ENCODE measurements at regions not wholly inside any gene's neighbourhood (a gene's known extent, or its start where the extent isn't known, plus 50 kb on each side); places are given as distances from the start of the nearest gene placed in this dataset.
"Not testable (repeated sequence)": the region's sequence is repeated elsewhere in the genome, so short reads cannot be mapped to it uniquely, and the experiment has no call there.

DNA sequence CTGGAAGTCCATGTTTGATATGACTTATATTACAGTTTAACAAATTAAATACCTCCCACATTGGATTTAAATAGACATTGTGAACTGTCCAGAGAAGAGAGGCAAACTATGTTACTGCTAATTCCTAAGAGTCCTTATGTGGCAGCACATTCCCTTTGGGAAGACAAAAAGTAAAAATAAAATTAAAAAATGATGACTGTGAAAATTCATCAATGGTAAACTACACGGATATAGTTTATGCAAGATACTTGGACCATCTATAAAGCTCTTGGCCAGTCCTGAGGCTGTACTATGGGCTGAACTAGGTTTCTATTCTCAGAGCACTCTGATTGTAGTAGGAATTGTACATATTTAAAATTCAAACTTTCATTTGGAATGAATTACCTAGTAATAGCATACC, 206.4 kb downstream of the LRRK2 start:
- DNase-seq: no peak

DNA sequence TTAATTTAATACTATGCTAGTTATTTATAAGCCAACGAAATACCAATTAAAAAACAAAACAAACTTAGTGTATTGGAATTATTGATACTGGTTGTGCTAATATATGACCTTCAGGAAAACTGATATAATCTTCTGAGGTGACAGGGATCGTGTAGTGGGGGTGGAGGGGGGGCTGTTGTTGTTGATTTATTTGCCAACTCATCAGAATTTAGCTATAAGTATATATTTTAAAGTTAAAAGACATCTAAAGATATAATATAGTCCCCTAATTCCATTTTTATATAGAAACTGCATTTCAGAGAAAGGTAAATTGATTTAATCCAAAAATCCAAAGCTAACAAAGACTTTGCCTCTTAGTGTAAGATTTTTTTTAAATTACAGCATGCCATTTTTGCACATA, 210.5 kb downstream of the LRRK2 start:
- no peak for DNase-seq

DNA sequence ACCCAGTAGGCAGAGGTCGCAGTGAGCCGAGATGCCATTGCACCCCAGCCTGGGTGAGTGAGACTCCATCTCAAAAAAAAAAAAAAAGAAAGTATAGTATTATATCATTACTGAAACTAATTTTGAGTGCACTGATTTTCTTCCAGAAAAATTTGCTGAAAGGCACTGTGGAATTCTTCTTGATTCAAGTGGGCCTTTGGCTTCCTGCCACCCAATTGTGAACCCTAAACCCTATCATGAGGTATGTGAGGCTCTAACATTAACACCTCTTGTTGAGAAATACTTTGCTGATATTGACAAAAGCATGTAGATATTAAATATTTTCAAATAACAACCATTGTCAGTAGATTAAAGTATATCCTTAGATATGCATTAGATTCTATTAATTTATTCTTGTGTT, 211.2 kb downstream of the LRRK2 start:
- DNase-seq: no peak

DNA sequence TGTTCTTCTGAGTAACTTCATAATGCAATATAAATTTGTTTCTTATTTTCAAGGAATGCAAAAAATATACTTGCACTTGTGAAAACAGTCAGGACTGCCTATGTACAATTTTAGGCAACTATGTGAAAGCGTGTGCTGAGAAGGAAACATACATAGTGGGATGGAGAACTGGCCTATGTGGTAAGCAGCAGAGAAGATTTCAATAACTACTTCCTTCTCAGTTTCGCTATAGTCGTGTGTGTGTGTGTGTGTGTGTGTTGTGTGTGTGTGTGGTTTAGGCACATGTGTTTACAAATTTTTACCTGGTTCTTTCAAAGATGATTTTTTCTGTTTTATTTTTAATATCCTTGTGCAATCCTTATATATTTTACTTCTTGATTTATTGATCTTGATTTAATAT, 211.8 kb downstream of the LRRK2 start:
- no peak for DNase-seq

DNA sequence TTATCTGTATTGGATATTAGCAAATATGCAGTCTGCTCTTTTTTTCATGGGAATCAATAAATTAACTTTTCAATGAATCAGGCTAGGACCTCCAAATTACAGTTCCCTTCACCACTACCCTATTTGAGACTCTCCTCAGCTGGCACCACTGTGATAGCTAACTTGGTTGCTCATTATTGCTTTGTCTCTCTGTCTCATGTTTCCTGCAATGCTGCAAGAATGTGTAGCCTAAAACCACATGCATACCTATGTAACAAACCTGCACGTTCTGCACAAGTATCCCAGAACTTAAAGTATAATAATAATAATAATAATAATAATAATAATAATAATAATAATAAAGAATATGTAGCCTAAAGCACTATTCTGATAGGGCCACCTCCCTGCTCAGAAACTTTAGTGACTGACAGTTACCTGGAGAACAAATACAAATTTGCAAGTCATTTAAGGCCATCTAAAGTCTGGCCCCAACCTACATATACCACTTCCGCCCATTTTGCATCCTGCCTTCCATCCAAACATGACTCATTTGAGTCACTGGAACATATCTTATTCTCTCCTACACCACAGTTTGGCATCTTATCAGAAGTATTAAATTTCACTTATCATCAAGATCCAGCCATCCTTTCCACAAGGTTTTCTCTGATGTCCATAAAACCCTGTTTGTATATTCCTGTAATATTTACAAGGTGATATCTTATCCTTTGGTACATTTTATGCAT, 215.1 kb downstream of the LRRK2 start:
- no peak for DNase-seq

DNA sequence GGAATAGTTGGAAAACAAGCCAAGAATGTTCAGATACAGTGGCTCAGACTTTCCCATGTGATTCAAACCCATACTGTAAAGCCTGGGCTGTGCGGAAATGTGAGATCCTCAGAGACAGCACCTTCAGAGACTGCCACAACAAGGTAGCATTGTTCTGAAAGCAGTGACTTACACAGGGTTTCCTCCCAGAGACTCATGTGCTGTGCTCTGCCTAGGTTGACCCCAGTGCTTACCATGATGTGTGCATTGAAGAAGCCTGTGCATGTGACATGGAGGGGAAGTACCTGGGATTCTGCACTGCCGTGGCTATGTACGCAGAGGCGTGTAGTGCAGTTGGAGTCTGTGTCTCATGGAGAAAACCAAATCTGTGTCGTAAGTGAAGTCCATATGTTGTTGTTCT, 219.4 kb downstream of the LRRK2 start:
- no peak for DNase-seq

DNA sequence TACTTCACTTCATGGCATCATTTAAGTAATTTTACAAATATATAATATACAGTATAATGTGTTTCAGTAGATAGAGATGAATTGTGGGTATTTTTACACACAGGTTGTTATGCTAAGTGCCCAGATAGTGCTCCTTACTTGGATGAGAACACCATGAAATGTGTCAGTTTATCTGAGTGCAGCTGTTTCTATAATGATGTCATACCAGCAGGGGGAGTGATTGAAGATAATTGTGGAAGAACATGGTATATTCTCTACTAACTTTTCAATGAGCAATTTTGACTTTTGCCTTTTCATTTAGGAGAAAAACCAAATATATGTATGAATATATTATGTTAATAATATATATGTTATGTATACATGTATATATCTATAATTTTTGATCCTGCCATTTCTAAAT, 221.6 kb downstream of the LRRK2 start:
- no peak for DNase-seq

DNA sequence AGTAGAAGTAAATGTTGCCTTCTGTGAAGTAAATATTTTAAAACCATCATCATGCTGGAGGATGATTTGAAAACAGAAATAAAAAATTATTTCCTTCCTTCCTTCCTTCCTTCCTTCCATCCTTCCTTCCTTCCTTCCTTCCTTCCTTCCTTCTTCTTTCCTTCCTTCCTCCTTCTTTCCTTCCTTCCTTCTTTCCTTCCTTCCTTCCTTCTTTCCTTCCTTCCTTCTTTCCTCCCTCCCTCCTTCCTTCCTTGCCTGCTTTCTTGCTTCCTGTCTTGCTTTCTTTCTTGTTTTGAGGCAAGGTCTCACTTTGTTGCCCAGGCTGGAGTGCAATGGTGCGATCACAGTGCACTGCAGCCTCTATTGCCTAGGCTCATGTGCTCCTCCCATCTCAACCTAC, 223.7 kb downstream of the LRRK2 start:
- not testable (repeated sequence) for DNase-seq

DNA sequence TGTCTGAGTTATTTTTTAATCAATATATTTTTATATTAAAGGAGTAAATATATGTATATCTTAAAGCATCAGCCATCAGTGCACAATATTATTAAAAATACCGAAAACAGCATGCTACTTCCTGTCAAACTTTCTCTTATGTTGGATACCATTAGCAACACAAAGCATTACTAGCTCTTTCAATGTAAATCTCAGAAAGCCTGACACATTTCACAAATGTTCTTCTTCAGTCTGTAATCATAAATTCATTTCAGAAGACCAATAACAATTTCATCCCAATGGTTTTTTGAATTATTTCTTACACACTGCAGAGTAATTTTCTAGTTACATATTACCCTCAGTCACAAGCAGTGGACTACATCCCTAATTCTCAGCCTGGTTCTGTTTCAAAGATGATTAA, 226.9 kb downstream of the LRRK2 start:
- DNase-seq: no peak

DNA sequence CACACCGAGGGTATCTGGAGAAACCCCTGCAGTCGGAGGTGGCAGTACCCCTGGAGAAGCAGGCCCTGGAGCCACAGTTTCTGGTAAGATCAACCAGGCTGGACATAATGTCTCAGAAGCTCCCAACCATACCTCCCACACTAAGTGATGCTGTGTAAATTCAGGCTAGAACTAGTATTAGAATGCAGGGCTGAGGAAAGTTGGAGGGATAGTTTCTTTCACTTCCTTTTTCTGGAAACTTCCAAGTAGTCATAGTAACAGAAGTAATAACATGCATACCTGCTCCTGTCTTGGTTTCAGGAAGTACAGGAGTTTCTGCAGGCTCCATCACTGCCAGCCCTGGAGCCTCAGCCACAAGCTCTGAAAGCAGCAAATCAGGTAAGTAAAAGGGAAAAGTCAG, 228.1 kb upstream of the CNTN1 start:
- no peak for DNase-seq

DNA sequence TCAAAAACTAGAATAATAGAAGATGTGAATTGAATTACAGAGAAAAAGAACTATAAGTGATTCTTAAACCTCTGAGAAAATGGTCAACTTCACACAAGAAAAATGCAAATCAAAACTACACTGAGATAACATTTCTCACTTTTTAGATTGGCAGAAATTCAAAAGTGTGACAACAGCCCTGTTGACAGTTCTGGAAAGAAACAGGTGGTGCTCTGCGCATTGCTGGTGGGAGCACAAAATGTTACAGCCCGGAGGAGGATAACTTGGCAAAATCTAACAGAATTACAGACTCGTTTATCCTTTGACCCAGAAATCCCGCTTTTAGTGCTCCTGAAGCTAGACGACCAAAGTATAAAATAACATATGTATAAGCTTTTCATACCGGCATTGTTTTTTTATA, 222.5 kb upstream of the CNTN1 start:
- no peak for DNase-seq

DNA sequence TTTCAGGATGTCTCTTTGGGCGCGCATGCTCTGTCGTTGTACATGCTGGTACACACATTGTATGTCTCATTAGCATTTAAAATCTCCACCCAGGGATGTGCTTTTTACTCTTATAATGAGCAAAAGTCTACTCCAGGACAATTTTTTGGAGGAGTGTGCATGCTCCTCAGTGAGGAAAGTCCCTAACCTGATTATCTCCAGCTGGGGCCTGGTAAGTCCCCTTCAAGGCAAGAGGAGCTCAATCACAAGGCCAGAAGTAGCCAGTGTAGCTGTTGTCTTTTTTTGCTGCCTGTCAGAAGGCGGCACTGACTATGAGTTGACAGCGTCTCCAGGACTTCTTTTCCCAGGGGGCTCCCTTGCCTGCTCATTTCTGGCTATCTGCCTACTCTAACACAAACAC, 218.3 kb upstream of the CNTN1 start:
- no peak for DNase-seq

DNA sequence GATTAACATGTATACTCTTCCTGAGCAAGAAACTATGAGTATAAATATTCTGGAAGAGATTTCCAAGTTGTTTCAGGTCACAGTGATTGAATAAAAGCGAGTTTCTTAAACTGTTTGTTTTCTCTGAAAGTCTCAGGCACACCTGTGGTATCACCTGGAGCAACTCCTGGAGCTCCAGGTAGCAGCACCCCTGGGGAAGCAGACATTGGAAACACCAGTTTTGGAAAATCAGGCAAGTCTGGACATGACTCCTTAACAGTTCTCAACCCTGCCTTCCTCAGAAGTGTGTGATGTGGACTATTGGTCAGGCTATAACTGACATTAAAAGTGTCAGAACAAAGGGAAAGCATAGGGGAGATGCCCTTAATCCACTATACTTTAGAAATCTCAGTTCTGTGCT, 217.6 kb upstream of the CNTN1 start:
- DNase-seq: no peak

DNA sequence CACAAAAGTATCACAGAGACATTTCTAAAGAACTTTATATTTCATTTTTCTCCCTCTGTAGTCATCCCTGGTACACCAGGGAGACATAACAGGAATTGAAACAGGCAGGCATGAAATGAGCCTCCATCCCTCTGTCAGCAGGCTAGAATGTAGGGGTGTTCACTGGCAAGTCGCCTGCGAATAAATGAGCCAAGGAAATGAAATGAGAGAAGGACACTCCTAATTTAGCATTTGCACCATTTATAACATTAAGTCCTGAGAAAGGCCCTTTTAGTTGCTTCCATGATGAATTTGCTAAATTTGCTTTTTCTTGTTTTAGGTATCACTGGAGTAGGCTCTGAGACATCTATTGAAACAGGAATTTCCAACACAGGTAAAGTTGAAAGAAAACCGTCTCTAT, 192.4 kb upstream of the CNTN1 start:
- DNase-seq: no peak

DNA sequence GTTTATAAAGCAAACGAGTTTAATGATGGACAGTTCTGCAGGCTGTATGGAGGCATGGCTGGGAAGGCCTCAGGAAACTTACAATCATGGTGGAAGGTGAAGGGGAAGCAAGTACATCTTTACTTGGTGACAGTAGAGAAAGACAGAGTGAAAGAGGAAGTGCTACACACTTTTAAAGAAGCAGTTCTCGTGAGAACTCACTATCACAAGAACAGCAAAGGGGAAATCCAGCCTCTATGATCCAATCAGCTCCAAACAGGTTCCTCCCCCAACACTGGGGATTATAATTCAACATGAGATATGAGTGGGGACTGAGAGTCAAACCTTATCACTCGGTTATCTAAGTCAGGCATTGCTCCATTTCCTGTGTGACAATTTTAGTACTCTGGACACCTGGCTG, 189.9 kb upstream of the CNTN1 start:
- no peak for DNase-seq

DNA sequence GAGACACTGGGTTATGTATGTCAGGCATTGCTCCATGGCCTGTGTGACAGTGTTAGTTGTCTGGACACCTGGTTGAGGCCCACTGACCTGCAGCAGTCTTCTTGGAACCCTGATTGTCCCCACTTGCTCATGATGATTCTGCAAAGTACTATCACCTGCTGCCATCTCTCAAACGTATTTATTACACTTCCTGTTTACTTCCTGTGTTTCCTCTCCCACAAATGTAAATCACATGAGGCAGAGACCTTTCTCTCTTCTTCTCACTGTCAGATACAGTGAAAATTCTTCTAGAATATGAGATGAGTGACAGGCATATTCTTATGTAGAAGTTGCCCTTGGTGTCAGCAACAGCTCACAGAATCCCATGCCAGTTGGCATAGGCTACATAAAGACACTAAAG, 186.9 kb upstream of the CNTN1 start:
- no peak for DNase-seq

DNA sequence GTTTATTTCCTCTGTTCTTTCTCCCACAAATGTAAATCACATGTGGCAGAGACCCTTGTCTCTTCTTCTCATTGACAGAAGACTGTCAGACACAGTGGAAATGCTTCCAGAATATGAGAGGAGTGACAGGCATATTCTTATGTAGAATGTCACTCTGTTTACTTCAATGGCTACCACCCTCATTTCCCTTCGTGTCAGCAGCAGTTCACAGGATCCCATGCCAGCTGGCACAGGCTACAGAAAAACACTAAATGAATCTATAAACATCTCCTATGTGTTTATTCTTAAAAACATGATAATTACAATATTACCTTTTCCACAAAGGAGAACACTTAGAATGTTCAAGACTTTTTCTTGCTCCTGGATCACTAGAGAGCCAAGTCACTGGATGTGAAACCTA, 183.8 kb upstream of the CNTN1 start:
- no peak for DNase-seq

DNA sequence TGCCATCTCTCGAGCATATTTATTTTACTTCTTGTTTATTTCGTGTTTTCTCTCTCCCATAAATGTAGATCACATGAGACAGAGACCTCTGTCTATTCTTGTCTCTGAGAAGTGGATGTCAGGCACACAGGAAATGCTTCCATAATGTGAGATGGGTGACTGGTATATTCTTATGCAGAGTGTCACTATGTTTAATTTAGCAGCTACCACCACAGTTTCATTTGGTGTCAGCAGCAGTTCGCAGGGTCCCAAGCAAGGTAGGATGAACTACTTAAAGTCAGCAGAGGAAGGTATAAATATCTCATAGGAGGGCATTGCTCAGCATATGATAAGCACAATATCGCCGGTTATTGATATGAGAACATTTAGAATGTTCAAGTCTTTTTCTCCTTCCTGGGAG, 180.9 kb upstream of the CNTN1 start:
- no peak for DNase-seq

DNA sequence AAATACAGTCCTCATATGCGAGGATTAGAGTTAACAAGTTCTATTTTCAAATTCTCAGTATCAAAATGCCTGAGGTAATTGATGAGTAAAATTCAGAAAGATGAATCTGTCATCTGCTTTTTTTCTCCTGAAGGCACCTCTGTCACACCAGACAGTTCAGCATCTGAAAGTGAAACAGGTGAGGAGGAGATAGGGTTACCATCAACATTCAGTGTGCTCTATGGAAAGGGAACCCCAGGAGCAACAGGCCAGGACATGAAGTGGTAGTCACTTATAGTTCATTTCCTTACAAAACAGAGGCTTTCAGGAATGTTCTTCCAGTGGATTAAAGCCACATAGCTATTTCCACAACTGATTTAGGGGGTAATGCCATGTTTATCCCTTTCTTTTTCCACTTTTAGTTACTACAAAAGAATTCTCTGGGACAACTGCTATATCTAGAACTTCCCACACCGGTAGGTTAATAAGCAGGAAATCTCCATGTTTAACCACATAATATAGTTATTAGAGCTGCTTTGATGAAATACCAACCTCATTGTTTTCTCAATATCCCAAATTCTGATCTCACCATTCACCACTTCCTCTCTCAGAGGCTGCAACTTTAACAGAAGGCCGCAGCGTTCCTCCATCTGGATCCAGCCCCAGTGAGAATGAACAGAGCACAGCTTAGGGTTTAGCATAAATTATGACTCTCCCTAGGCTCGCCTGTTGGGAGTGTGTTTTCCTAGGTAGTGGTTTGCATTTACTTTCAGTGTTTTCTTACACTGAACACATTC, 177.0 kb upstream of the CNTN1 start:
- DNase-seq: no peak

DNA sequence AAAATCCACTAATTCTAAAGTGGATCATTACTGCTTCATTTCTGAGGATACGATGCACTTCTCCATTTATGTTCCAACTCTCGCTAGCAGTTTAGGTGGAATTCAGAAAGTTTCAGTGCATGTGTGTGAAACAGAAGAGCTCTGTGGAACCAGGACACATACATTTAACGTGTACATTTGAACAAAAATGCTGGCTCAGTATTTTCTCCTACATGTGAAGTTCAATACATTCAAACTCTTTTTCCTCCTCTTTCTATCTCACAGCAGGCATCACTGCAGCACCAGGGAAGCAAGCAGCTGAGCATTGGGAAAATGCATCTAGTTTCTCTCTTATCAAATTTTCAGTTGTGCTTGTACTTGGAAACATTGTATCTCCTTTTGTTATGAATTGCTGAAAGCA, 169.4 kb upstream of the CNTN1 start:
- DNase-seq: no peak

DNA sequence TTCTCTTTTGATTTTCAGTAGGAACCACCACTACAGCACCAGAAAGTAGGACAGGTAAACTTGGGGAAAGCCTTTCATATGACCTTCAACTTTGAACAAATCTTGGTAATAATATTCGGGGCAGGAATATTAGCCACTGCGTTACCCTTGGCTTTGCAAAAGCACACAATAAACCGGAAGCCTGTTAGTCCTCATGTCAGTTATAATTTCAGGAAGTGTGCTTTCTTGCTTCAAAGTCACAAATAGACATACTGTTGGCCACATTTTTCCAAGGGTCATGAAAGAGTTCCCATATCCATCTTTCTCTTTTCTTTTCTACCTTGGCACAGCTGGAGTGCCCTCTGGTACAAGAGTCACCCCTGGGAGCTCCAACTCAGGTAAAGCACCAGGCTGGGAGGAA, 167.2 kb upstream of the CNTN1 start:
- DNase-seq: no peak

DNA sequence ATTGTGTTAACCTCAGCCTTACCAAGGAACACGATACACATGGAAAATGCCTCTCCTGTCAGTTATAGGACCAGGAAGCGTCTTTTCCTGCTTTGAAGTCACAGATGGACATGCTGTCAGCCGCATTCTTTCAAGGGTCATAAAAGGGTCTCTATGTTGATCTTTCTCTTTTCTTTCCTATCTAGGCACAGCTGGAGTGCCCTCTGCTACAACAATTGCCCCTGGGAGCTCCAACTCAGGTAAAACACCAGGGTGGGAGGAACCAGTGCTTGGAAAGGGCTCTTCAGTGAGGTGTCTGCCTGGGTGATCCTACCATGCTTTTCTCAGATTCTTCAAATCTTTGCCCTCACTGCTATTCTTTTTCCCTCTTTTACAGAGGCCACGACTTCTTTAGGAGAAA, 157.4 kb upstream of the CNTN1 start:
- no peak for DNase-seq

DNA sequence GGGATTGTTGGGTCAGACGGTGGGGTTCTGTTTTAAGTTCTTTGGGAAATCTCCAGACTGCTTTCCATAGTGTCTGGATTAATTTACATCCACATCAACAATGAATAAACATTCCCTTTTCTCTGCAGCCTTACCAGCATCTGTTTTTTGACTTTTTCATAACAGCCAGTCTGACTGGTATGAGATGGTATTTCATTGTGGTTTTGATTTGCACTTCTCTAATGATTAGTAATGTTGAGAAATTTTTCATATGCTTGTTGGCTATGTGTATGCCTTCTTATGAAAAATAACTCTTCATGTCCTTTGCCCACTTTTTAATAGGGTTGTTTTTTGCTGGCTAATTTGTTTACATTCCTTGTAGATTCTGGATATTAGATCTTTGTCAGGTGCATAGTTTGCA, 140.8 kb upstream of the CNTN1 start:
- DNase-seq: no peak

DNA sequence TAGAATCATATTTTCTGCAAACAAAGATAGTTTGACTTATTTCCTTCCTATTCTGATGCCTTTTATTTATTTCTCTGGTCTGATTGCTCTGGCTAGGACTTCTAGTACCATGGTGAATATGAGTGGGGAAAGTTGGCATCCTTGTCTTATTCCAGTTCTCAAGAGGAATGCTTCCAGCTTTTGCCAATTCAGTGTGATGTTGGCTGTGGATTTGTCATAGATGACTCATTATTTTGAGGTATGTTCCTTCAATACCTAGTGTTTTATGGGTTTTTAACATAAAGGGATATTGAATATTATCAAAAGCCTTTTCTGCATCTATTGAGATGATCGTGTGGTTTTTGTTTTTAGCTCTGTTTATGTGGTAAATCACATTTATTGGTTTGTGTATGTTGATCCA, 139.4 kb upstream of the CNTN1 start:
- DNase-seq: no peak

DNA sequence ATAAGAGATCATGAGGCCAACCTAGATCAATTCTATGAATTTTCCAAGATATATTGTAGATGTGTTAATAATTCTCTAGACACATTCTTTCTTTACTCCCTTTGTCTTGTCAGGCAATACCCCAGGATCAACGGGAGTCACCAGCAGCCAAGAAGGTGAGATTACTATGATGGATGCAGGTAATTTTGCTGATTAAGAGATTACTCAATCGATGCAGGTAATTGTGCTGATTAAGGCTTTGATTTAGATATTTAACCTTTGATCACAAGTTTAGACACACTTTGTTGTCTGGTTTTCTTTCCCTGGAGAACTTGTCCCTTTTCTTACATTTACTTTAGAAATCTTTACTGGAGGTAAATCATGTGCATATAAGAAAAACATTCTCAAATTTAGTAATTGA, 134.3 kb upstream of the CNTN1 start:
- no peak for DNase-seq

Data from right forelimb (tissue), 1 donor.